Parathyroid adenoma (tissue), 2 donors: ENCODE measurements at regions not wholly inside any gene's neighbourhood (a gene's known extent, or its start where the extent isn't known, plus 50 kb on each side); places are given as distances from the start of the nearest gene placed in this dataset.
"Not testable (repeated sequence)": the region's sequence is repeated elsewhere in the genome, so short reads cannot be mapped to it uniquely, and the experiment has no call there.

ENCODE experiments used
- H2AFZ ChIP-seq: fragments of 300-600 bp; sonication (generic); one replicate; pipeline ENCODE4 v1.7.0; 2017; ENCODE audit warnings: antibody characterized with exemption, mild to moderate bottlenecking
- H3K27ac ChIP-seq: fragments of 300-600 bp; sonication (generic); one replicate; pipeline ENCODE4 v1.7.0; 2017
- H3K27me3 ChIP-seq: fragments of 300-600 bp; sonication (generic); one replicate; pipeline ENCODE4 v1.7.0; 2017; ENCODE audit warnings: low read length; ENCODE audit not compliant: control insufficient read depth, insufficient read depth
- H3K36me3 ChIP-seq: fragments of 300-600 bp; sonication (generic); one replicate; pipeline ENCODE4 v1.7.0; 2017; ENCODE audit warnings: low read length; ENCODE audit not compliant: control insufficient read depth, insufficient read depth
- H3K4me1 ChIP-seq: fragments of 300-600 bp; sonication (generic); one replicate; pipeline ENCODE4 v1.7.0; 2017; ENCODE audit warnings: control low read depth
- H3K4me2 ChIP-seq: fragments of 300-600 bp; sonication (generic); one replicate; pipeline ENCODE4 v1.7.0; 2017; ENCODE audit warnings: low read length
- H3K4me3 ChIP-seq: fragments of 300-600 bp; sonication (generic); one replicate; pipeline ENCODE4 v1.7.0; 2017; ENCODE audit warnings: low read depth, low read length
- H3K79me2 ChIP-seq: fragments of 300-600 bp; sonication (generic); one replicate; pipeline ENCODE4 v1.7.0; 2017; ENCODE audit warnings: control low read depth
- H3K9ac ChIP-seq: fragments of 300-600 bp; sonication (generic); one replicate; pipeline ENCODE4 v1.7.0; 2017; ENCODE audit warnings: mild to moderate bottlenecking
- H3K9me3 ChIP-seq: fragments of 300-600 bp; sonication (generic); one replicate; pipeline ENCODE4 v1.7.0; 2017; ENCODE audit warnings: low read length; ENCODE audit not compliant: control insufficient read depth
- TF ChIP-seq, protein P1 (sequence below): fragments of 300-600 bp; sonication (generic); IDR thresholded peaks from one replicate; pipeline ENCODE4 v1.7.0; 2017; ENCODE audit warnings: antibody characterized with exemption, mild to moderate bottlenecking
- donor health status: primary hyperparathyroidism.

DNA sequence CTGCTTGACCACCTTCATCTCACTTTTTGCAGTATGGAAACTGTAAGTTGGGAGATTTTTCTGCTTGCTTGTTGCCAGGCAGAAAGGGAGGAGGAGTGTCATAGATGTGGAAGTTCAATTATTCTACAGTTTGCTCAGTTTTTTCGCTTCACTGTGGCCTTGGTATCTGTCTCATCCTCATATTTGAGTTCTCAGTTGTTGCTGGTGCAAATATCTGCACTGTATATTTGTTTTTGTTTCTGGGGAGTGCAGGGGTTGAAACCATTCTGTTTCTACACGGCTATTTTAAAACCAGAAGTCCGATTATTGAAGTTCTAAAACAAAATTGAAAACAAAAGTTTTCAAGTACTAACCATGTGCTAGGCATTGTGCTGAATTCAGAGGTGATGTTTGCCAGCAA is 153.4 kb downstream of the JRKL start:
- Histone ChIP-seq H3K4me3 (no peak overlapping the region), H2AFZ (no peak overlapping the region), H3K4me1 (no peaks in the 10 kb centered on the region), H3K4me2 (no peak overlapping the region), H3K9ac (no peak overlapping the region), H3K36me3 (no peaks in the 10 kb centered on the region), H3K9me3 (no peaks in the 10 kb centered on the region), H3K79me2 (no peaks in the 10 kb centered on the region), H3K27me3 (no peaks in the 10 kb centered on the region), H3K27ac (no peak overlapping the region)
- TF ChIP-seq, protein P1, sequence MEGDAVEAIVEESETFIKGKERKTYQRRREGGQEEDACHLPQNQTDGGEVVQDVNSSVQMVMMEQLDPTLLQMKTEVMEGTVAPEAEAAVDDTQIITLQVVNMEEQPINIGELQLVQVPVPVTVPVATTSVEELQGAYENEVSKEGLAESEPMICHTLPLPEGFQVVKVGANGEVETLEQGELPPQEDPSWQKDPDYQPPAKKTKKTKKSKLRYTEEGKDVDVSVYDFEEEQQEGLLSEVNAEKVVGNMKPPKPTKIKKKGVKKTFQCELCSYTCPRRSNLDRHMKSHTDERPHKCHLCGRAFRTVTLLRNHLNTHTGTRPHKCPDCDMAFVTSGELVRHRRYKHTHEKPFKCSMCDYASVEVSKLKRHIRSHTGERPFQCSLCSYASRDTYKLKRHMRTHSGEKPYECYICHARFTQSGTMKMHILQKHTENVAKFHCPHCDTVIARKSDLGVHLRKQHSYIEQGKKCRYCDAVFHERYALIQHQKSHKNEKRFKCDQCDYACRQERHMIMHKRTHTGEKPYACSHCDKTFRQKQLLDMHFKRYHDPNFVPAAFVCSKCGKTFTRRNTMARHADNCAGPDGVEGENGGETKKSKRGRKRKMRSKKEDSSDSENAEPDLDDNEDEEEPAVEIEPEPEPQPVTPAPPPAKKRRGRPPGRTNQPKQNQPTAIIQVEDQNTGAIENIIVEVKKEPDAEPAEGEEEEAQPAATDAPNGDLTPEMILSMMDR: no peak

GRCh38 chr11:96545192-96545591 is 155.4 kb downstream of the JRKL start:
- not testable (repeated sequence) for H3K9me3 ChIP-seq, H3K4me3 ChIP-seq, H3K27ac ChIP-seq

DNA sequence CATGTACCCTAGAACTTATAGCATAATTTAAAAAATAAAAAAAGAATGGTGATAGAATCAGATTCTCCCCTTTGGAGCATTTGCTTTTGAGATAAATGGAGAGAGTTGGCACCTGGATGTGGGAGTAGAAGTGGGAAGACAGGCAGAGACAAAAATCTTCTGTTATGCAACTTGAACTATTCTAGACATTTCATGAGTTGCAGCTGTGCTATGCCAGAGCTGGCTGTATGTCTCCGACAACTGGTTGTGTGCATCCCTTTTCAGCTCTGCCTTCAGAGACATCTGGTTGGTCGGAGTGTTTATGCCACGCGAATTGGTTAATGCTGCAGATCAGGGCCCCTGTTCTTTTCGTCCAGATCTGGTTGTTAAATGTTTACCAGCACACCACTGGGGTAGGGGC is 161.3 kb downstream of the JRKL start:
- Histone ChIP-seq H3K79me2 (no peaks in the 10 kb centered on the region), H3K9me3 (no peaks in the 10 kb centered on the region), H3K27ac (no peak overlapping the region), H3K4me2 (no peak overlapping the region), H3K4me1 (no peaks in the 10 kb centered on the region), H3K36me3 (no peaks in the 10 kb centered on the region), H3K4me3 (no peak overlapping the region), H3K27me3 (no peaks in the 10 kb centered on the region), H2AFZ (no peak overlapping the region), H3K9ac (no peak overlapping the region)
- TF ChIP-seq, protein P1: no peak

More at GRCh38 chr11:96545192-96545591, 155.4 kb downstream of the JRKL start:
- H3K36me3 ChIP-seq, H3K4me2 ChIP-seq, H2AFZ ChIP-seq, H3K4me1 ChIP-seq, H3K79me2 ChIP-seq, H3K27me3 ChIP-seq, H3K9ac ChIP-seq: not testable (repeated sequence)

- H2AFZ ChIP-seq: no peak overlapping the region
- H3K27ac ChIP-seq: no peak overlapping the region
- H3K4me2 ChIP-seq: no peak overlapping the region
- H3K27me3 ChIP-seq: no peaks in the 10 kb centered on the region
- TF ChIP-seq, protein P1: no peak
- no peaks in the 10 kb centered on the region for H3K36me3 ChIP-seq
- H3K4me3 ChIP-seq: no peak overlapping the region
- no peaks in the 10 kb centered on the region for H3K79me2 ChIP-seq
- no peaks in the 10 kb centered on the region for H3K9me3 ChIP-seq
- H3K4me1 ChIP-seq: no peaks in the 10 kb centered on the region
- no peak overlapping the region for H3K9ac ChIP-seq
These were observed 164.5 kb downstream of the JRKL start for GRCh38 chr11:96554236-96554820.

DNA sequence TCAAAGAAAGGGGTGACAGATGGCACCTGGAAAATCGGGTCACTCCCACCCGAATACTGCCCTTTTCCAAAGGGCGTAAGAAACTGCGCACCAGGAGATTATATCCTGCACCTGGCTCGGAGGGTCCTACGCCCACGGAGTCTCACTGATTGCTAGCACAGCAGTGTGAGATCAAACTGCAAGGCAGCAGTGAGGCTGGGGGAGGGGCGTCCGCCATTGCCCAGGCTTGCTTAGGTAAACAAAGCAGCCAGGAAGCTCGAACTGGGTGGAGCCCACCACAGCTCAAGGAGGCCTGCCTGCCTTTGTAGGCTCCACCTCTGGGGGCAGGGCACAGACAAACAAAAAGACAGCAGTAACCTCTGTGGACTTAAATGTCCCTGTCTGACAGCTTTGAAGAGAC is 166.0 kb downstream of the JRKL start:
- H3K27me3 ChIP-seq, H3K79me2 ChIP-seq: not testable (repeated sequence)

DNA sequence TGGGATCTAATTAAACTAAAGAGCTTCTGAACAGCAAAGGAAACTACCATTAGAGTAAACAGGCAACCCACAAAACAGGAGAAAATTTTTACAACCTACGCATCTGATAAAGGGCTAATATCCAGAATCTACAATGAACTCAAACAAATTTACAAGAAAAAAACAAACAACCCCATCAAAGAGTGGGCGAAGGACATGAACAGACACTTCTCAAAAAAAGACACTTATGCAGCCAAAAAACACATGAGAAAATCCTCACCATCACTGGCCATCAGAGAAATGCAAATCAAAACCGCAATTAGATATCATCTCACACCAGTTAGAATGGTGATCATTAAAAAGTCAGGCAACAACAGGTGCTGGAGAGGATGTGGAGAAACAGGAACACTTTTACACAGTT is 170.9 kb downstream of the JRKL start:
- not testable (repeated sequence) for H3K4me2 ChIP-seq, H3K27ac ChIP-seq, H3K79me2 ChIP-seq

More for the DNA sequence above, 166.0 kb downstream of the JRKL start:
- not testable (repeated sequence) for H2AFZ ChIP-seq, H3K9me3 ChIP-seq, H3K4me3 ChIP-seq, H3K4me2 ChIP-seq, H3K4me1 ChIP-seq, H3K27ac ChIP-seq, H3K9ac ChIP-seq, H3K36me3 ChIP-seq

More for the DNA sequence above, 170.9 kb downstream of the JRKL start:
- H3K36me3 ChIP-seq, H3K9ac ChIP-seq, H3K4me1 ChIP-seq, H3K9me3 ChIP-seq, H2AFZ ChIP-seq, H3K4me3 ChIP-seq, H3K27me3 ChIP-seq: not testable (repeated sequence)
